Stimulated activated CD4-positive, alpha-beta T cell treated with anti-CD3 and anti-CD28 coated beads, Interleukin-4, amount 100 ng/mL, for 24 hours (primary cell): ENCODE measurements at regions not wholly inside any gene's neighbourhood (a gene's known extent, or its start where the extent isn't known, plus 50 kb on each side); places are given as distances from the start of the nearest gene placed in this dataset.

Source experiments
- DNase-seq: peaks from one replicate; pipeline ENCODE4 v3.0.0-alpha.2; 2020

DNA sequence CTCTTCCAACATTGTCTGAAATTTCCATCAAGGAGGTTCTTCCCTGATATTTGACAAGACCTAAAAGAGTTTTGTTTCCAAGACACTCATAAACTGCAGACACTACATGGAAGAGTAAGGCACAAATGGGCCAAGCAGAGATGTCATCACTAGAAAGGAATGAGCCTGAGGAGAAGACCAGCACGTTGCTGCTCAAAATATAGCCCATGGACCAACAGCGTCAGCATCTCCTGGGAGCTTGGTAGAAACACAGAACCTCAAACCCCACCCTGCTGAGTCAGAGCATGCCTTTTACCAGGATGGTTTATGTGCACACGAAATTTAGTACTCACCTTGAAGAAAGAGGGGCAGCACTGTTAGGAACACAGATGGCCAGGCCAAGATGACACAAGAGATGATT is 128.7 kb upstream of the MID1 start:
- no peak for DNase-seq

DNA sequence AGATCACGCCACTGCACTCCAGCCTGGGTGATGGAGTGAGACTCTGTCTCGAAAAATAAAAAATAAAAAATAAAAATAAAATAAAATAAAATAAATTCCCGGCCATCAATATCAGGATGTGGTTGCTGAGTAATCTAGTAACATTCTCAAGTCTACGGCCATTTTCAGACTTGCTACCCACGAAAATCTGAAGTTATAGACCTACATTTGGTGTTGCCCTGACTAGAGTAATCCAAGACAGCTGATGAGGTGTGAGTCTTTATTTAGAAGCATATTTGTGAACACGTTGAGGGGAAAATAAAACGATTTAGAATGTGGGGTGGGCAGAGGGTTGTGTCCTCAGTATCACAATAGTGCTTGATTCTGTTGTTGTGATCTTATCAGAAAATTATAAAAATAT is 130.2 kb upstream of the MID1 start:
- no peak for DNase-seq

DNA sequence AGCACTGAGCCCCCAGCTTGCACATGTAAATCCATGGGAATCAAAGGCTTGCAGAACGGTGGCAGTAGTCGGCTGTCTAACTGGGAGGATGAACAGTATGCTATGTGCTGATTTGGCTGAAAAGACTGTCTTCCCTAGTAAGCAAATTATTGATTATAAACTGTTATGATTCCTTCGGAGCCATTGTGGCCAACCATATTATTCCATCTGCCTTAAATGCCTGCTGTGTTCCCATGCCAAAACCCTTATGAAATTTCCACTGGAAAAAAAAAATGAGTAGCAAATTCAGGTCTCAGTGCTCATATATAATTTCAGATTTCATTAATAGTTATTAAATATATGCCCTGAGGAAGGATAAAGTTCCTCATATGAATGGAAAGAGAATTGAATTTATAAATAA is 132.7 kb upstream of the MID1 start:
- DNase-seq, result no peak

DNA sequence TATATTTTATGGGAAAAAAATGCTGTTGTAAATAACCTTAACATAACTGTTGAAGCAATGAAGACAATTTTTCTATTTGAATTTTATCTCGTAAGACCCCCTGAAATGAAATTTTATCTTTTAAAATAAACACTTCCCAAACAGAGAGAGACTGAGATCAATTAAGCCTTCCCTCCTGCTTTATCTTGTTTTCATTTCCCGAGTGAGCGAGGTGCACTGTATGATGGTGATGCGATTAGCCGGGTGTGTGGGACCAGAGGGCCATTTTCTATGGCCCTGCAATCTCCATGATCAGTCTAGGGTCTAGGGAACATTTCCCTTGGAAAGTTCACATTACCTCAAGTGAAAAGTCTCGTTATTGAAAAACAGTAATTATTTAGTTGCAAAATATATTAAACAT is 134.1 kb upstream of the MID1 start:
- no peak for DNase-seq

DNA sequence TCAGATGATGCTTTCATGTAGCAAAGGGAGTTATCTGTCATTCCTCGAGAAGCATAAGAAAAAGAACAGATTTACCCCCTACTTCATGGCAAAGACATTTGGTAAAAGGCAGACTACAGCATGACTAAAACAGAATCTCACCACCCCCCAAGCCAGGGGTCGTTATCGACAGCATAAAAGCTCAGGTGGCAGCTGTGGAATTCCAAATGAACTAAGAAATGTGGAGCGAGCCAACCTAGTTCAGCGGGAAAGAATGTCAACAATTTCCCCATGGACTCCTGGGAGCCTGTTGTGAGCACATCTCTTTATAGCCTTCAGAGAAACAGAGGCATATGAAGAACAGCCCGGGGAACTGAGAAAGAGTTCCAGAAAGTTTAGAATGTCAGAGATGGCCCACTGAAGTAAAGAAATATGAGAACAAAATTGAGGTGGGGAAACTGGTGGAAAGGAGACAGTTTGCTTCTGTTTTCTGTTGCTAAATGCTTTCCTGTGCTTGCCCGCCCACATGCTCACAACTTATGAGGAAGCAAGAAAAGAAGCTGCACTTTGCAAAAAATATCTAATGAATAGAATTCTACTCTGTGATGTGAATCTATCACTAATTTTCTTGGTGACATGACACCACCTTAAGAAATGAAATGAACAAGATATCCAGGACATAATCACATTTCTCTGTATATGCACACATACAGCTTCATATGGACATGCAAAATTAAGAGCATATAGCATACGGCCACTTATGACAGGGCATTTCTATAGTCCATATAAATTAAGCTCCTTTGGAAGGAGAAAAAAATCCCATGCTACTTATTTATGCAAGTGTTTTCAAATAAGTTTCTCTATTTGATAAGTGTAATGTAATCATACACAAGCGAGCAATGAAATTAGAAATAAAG is 135.3 kb upstream of the MID1 start:
- DNase-seq, result no peak

DNA sequence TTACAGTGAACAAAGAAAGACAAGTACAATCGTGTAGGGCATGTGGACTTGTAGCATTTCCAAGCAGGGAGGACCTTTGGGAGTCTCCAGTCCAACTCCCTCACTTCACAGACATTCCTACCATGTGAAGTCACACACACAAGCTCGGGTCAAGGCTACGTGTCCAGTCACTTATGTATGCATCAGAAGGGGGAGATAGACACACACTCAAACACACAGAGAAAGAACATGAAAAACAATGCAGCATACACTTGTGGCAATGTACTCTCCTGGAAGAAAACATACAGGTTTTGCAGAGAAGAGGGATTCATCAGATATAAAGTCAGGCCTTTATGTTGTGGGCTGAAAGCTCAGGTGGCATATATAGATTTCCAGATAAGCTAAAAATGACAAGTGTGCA is 136.1 kb upstream of the MID1 start:
- no peak for DNase-seq

DNA sequence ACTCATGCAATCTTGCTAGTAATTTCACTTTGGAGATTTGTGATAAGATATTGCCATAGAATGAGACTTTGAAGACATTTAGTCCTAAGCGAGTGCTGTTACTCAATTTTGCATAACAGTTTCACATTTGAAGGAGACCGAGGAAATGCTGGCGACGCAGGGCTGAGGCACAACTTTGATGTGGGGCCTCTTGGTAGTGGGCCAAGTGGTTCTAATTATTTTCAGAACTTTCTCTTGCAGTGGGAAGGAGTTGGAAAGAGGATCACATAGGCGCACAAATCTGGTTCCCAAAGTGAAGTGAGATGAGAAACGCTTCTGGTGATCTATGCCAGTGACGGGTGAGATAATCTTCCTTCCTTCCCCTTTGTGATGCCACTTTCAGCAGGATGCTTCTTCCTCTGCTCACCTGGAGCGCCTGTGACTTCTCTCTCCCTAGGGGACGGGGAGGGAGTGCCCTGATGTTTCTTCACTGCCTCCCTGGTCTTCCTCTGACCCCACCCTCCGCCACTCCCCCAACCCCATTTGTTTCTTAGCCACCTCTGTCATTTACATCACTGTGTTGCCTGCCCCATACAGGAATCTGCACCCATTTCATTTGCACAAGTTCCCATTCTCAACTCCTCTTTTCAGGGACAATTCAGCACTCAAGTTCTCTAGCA is 138.9 kb upstream of the MID1 start:
- no peak for DNase-seq

DNA sequence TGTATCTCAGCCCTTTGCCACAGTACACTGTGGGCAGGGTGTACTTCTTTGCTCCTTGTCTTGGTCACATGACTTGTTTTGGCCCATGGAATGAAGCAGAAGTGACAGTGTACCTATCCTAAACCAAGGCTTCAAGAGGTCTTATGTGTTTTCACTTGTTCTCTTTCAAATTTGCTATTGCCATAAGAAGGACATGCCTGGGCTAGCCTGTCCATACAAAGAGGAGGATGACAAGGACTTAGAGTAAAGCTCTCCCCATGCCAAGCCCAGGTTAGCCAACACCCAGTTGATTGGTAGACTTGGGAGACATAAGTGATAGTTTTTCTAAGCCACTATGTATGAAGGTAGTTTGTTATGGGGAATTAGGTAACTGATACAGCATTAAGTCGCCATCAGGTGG is 141.1 kb upstream of the MID1 start:
- DNase-seq, result no peak

DNA sequence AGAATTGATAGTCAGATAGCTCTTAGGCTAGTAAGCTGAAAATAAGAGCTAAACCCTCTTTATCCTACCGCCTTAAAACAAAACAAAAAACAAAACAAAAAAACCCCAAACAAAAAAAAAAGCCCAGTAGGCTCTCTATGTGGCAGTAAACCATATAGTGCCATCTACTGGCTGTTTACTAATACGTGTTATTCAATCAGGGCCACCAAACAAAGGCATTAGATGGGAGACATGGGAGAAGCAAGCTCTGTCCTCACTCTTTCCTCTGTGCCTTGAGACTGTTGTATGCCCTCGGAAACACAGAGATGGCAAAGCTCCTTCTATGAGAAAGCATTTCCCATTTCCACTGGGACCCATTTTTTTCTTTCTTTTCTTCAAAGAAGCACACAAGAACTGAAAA is 148.8 kb upstream of the MID1 start:
- DNase-seq, result no peak

DNA sequence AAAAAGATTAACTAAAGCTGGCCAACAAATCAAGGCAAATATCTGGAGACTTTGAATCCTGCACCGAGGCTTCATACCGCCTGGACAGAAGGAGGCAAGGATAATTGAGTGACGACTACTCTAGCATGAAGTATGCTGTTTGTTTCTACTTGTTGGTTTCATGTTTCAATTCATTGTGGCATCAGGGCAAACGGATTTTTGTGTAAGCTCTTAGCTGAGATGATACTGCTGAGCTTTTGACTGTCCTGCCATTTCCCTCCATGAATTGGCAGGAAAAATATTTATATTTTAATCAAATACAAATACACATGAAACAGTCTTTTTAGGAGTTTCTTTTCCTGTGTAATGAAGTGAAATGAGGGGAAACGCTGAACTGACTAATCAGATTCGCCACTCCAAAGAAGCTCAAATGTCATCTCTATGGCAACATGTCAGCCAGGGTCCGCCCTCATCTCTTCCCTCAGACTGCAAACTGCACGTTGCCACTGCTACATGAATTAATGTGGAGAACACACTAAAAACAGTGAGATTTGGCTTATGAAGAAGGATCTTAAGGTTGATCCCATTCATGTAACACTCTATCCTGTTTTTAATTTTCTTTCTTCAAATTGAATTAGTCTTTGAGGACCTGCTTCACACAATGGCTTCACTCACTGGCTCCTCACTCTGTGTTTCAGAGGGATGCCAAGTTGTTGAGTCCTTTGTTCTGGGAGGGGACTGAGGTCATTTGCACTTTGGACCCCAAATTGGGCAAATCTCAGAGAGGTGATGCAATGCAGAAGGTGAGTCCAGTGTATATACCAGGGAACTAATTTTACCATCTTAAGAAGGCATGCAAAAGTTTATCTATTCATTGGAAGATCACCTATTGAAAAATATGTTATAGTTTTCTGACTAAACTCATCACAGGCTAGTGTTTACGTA is 149.6 kb upstream of the MID1 start:
- DNase-seq, result no peak

DNA sequence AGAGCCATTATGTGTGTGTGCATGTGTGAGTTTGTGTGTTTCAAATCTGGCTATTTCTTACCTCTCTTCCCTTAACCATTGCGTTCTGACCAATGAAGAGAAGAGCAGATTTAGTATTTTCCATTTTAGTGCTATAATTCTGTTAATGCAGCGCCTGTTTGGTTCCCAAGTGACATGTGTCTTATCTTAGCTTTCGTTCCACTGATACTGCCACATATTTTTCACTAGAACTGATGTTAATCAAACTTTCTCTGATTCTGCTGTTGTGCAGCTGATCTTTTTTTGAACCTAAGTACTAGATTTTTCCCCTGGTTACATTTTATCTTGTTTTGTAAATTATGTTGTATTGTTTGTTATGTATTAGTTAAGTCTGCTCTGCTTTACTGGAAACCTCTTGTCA is 152.9 kb upstream of the MID1 start:
- no peak for DNase-seq

DNA sequence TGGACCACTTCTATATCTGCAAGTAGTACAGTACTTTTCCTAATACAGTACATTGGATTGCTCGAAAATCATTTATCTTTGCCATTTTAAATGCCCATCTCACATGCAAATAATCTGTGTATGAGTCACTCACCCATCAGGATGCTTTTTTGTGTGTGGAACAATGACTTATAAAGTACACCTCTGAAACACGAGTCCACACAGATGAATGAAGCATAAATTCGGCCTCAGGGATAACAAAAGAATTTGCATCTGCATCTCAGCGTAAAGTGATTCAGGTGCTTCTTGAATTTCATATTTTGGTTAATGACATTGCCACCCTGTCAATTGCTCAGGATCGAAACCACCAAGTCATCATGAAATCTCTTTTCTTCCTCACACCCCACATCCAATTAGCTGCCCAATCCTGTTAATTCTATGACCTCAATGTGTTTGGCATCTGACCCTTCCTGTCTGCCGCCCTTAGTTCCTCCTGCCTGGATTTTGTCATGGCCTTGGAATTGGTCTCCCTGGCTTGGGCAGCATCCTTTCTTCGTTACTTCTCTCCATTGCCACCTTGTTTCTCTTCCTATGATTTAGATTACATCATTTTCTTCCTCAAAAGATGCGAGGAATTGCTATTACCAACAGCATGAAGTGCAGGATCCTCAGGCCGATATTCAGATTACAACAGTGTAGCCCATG is 161.6 kb upstream of the MID1 start:
- DNase-seq, result no peak

DNA sequence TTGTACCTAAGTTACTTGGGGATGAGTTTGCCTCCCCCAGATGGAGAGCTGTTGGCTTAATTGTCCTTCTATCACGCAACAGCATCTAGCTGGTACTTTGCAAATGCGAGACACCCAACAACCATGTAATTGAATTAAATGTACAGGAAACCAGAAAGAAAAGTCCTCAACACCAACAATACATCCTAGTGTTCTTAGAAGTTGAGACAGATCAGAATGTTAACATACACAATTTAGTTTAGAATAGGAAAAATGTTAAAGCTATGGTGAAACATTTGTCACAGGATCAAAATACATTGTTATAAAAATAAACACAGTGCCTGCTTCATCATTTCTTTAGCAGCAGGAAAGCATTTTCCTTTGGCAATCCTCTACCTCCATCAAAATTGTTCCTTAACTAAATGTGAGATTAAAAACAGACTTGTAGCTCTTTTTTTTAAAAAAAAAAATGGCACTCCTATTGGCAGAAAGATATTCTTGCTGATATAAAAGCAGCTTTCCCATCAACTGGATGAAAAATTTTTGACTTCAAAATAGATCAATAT is 163.1 kb upstream of the MID1 start:
- DNase-seq, result no peak

DNA sequence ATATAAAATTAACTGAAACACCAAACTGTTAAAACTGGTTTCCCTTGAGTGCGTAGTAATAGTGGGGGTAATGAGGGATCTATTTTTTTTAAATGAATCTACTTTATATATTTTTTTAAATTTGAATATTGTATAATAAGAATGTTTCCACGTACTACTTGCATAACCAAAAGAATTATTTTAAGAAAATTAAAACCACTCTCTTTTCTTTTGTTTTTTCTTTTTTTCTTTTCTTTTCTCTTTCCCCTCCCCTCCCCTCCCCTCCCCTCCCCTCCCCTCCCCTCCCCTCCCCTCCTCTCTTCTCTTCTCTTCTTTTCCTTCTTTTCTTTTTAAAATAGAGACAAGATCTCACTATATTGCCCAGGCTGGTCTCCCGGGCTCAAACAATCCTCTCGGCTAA is 166.9 kb upstream of the MID1 start:
- no peak for DNase-seq

DNA sequence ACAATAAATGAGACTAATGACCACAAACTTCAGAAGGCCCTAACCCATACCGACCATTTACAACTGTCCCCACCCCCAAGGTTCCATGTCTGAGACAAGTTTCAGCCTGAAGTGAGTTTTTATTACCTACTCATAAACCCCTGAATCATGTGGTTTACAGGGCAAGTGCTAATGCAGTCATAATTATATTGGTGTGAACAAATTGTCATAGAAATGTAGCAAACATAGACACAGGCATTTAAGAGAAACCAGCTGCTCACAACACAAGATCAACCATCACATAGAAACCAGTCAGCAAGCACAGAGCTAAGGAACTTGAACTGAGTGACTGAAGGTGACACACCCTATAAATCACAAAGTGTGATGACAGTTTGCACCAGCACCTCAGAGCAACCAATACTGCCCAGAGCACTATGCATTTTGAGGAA is 173.8 kb upstream of the MID1 start:
- DNase-seq, result no peak

DNA sequence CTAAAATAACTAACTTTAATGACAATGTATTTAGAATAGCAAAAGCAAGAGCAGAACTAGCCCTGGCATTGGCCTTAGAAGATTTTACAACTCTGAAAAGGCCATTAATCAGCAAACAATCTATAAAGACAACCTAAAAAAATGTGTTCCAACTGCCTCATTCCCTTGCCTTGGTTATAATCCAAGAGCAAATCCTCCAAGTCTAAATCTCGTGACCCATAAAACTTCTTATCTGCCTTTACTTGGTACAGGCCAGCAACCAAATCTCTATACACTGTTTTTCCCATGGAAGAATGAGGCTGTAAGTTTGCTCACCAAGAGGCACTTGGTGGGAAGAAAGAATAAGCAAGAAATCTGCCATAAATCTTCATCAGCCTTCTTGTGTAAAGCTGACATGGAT is 175.3 kb upstream of the MID1 start:
- no peak for DNase-seq

DNA sequence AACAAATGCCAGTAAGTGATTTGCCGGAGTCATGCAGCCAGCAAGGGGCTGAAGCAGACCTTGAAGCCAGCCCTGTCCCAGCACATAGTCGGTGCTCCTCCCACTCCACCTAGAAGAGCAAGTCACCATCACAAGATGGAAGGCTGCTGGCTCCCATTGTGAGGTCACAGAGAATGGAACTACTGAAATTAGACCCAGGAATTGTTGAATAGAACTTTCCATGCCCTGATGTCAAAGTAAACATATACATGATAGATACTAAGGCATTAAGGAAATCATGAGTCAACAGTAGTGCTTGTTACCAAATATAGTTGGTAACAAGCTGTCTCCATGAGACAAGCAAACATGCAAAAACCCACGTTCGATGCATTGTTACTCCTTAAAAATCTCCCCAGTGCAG is 177.1 kb upstream of the MID1 start:
- DNase-seq, result no peak

DNA sequence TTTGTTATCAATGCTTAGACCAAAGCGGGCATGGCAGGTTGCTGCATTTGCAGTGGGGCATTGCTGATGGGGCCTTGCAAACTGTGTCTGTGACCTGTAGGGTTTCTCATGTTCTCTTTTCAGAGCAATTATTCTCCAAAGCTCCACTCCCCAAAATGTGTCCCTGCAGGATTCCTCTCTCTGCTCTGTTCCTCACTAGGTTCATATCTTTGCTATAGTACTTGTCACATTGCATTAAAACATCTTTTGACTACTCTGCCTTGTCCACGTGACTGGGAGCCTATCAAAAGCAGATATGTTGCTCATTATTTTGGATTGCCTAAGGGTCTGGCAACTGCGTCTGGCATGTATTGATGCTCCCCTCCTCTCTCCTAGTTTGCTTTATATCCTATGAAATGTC is 177.7 kb upstream of the MID1 start:
- no peak for DNase-seq

DNA sequence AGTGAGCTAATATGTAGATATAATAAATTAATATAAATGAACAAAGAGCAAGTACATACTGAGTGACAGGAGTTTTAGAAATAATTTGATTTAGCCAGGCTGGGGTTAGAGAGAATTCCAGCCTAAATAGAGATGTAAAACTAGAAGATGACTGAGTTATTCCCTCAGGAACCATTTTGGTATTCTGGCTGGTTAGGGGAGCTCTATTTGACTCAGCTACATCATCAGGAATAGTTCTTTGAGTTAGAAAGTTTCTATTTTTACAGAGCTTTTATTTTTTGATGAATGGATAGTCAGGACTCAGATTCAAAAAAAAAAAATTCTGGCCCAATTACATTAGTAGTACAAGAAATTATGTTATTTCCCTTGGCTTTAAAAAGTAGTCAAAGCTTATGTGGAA is 180.4 kb upstream of the MID1 start:
- DNase-seq, result no peak

DNA sequence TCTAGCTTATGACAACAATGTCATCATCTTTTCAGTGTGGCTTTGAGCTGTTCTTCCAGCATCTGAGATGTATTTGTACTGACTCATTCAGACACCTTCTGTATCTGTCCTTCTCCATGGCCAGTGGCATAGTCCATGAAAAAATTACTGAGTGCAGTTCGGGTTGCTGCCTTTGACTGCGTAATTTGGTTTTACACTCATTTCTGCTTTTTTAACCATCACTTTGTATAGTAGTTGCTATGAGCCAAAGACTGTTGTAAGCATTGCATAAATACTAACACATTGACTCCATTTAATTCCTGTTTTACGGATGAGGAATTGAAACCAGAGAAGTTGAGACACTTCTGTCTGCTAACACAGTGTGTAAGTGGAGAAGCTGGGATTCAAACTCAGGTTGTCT is 190.7 kb upstream of the MID1 start:
- no peak for DNase-seq

DNA sequence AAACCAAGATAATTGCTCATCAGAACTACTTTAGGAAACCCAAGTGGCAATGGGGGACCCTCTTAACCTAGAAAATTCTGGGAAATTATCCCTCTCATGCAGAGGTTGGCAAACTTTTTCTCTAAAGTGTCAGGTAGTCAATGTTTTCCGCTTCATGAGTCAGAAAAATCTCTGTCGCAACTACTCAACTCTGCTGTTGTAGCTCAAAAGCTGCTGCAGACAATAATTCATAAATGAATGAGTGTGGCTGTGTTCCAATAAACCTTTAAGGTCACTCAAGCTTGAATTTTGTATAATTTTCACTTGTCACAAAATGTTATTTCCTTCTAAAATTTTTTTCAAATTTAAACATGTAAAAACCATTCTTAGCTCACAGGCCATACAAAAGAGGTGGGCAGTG is 193.4 kb upstream of the MID1 start:
- DNase-seq, result no peak

DNA sequence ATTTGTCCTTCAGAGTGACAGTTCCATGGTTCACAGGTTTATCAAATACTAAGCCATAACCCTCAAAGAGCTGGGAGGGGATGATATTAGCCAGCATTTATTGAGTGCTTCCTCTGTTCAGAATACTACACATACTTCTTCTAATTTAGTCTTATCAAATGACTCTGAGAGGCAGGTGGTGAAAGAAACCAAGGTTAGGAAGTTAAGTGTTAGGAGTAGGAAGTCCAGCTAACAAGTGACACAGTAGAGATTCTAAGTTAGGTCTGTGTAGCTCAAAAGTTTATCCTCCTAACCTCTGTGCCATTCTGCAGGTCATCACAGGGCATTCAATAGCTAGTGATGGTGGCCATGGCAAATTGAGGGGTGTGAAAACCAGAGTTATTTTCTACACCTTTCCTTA is 198.3 kb upstream of the MID1 start:
- DNase-seq, result no peak

DNA sequence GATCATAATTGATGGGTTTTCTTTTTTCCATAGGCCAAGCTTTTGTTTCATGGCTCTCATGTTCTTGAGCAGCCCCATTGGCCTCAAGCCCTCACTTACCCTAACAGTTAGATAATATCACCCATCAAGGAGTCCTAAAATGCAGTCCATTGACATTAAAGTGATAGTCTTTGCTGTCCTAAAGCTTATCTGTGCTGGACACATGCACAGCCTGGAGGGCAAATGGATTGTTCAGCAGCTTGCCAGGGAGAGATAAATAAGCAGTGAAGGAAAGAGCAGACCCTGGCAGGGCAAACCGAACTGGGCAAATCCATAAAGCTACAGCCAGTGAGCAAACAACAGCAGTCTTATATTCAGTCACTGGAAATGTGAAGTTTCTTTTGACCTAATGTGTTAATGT is 199.6 kb upstream of the MID1 start:
- no peak for DNase-seq
